ENCODE measurements at regions not wholly inside any gene's neighbourhood (a gene's known extent, or its start where the extent isn't known, plus 50 kb on each side); places are given as distances from the start of the nearest gene placed in this dataset.

- TF ChIP-seq CTCF (IDR thresholded peaks at IDR 0.05) (no peak), EP300 (IDR thresholded peaks at IDR 0.05) (no peak)
Measured at GRCh38 chr4:13054420-13054970, 429.6 kb downstream of the RAB28 start.
